ENCODE measurements at regions not wholly inside any gene's neighbourhood (a gene's known extent, or its start where the extent isn't known, plus 50 kb on each side); places are given as distances from the start of the nearest gene placed in this dataset.

GRCh38 chr4:92182736-92183407, 120.9 kb upstream of the GRID2 start:
- H3K9me3 Mint-ChIP-seq = peaks cover 16 to 23% of the 10 kb centered on the region in 2 donors
- peaks cover 16% of the 10 kb centered on the region for H3K9me3 ChIP-seq (ENCODE audit: control insufficient read depth, insufficient read depth, low read length)
- H3K36me3 Mint-ChIP-seq = peaks cover 13% of the 10 kb centered on the region
- TF ChIP-seq, protein P1, sequence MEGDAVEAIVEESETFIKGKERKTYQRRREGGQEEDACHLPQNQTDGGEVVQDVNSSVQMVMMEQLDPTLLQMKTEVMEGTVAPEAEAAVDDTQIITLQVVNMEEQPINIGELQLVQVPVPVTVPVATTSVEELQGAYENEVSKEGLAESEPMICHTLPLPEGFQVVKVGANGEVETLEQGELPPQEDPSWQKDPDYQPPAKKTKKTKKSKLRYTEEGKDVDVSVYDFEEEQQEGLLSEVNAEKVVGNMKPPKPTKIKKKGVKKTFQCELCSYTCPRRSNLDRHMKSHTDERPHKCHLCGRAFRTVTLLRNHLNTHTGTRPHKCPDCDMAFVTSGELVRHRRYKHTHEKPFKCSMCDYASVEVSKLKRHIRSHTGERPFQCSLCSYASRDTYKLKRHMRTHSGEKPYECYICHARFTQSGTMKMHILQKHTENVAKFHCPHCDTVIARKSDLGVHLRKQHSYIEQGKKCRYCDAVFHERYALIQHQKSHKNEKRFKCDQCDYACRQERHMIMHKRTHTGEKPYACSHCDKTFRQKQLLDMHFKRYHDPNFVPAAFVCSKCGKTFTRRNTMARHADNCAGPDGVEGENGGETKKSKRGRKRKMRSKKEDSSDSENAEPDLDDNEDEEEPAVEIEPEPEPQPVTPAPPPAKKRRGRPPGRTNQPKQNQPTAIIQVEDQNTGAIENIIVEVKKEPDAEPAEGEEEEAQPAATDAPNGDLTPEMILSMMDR (IDR thresholded peaks at IDR 0.05) = no peak
- H3K27ac ChIP-seq (ENCODE audit: low read length) = no peak overlapping the region
- H3K27me3 ChIP-seq (ENCODE audit: control insufficient read depth, insufficient read depth, low read length) = no peaks in the 10 kb centered on the region
- ATAC-seq (no peak), DNase-seq (no peak)
- no peaks in the 10 kb centered on the region for H3K27me3 Mint-ChIP-seq (ENCODE audit: low read depth in 2 of 2)
- intact Hi-C loops (cut with micrococcal nuclease) = no loop called here
- H3K4me3 Mint-ChIP-seq = no peak overlapping the region
- H3K4me3 ChIP-seq (ENCODE audit: low read length) = no peak overlapping the region
- H3K4me1 Mint-ChIP-seq = no peaks in the 10 kb centered on the region
- 94% methylated on average over 33 of the region's 33 CpGs for WGBS (ENCODE audit: insufficient coverage)
- H3K36me3 ChIP-seq (ENCODE audit: control insufficient read depth, insufficient read depth, low read length) = no peaks in the 10 kb centered on the region
- no peak overlapping the region for H3K27ac Mint-ChIP-seq
- H3K4me1 ChIP-seq (ENCODE audit: control insufficient read depth, insufficient read depth, low read length) = no peaks in the 10 kb centered on the region

GRCh38 chr4:92183825-92184224, 119.9 kb upstream of the GRID2 start:
- Mint-ChIP-seq H3K4me3 (no peak overlapping the region), H3K27me3 (ENCODE audit: low read depth in 2 of 2) (no peaks in the 10 kb centered on the region), H3K36me3 (peaks cover 13% of the 10 kb centered on the region), H3K9me3 (peaks cover 14 to 23% of the 10 kb centered on the region in 2 donors), H3K4me1 (no peaks in the 10 kb centered on the region), H3K27ac (no peak overlapping the region)
- Histone ChIP-seq H3K27me3 (ENCODE audit: control insufficient read depth, insufficient read depth, low read length) (no peaks in the 10 kb centered on the region), H3K4me1 (ENCODE audit: control insufficient read depth, insufficient read depth, low read length) (no peaks in the 10 kb centered on the region), H3K27ac (ENCODE audit: low read length) (no peak overlapping the region), H3K9me3 (ENCODE audit: control insufficient read depth, insufficient read depth, low read length) (peaks cover 16% of the 10 kb centered on the region), H3K36me3 (ENCODE audit: control insufficient read depth, insufficient read depth, low read length) (no peaks in the 10 kb centered on the region), H3K4me3 (ENCODE audit: low read length) (no peak overlapping the region)
- no peak for ATAC-seq
- WGBS (ENCODE audit: insufficient coverage) = 98% methylated on average over 12 of the region's 13 CpGs
- DNase-seq = no peak
- intact Hi-C loops (cut with micrococcal nuclease) = no loop called here
- TF ChIP-seq, protein P1 (IDR thresholded peaks at IDR 0.05) = no peak

DNA sequence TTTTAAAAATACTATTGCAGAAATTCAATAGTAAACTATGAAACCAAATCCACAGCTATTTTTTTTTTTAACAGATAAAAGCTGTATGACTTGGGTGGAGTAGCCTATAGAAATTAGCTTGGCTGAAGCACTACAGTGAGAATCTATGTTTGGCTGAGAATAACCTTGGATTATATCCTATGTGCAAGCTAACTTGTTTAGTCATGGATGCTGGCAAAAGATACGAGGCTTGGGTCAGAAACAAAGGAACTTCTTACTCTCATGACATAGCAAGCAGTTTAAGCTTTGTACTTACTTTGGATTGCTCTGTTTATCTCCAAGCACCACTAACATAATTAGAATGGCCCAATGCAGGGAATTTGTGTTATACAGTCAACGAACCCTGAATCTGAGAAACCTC, 119.2 kb upstream of the GRID2 start:
- H3K4me1 ChIP-seq (ENCODE audit: control insufficient read depth, insufficient read depth, low read length) = no peaks in the 10 kb centered on the region
- no peaks in the 10 kb centered on the region for H3K27me3 ChIP-seq (ENCODE audit: control insufficient read depth, insufficient read depth, low read length)
- Mint-ChIP-seq H3K4me3 (no peak overlapping the region), H3K36me3 (peaks cover 13% of the 10 kb centered on the region), H3K4me1 (no peaks in the 10 kb centered on the region), H3K27me3 (ENCODE audit: low read depth in 2 of 2) (no peaks in the 10 kb centered on the region), H3K9me3 (peaks cover 9 to 23% of the 10 kb centered on the region in 2 donors), H3K27ac (no peak overlapping the region)
- TF ChIP-seq, protein P1 (IDR thresholded peaks at IDR 0.05) = no peak
- no peak for ATAC-seq
- H3K9me3 ChIP-seq (ENCODE audit: control insufficient read depth, insufficient read depth, low read length) = peaks cover 16% of the 10 kb centered on the region
- H3K27ac ChIP-seq (ENCODE audit: low read length) = no peak overlapping the region
- DNase-seq = no peak
- H3K4me3 ChIP-seq (ENCODE audit: low read length) = no peak overlapping the region
- intact Hi-C loops (cut with micrococcal nuclease) = no loop called here
- WGBS (ENCODE audit: insufficient coverage) = 68% methylated on average over 2 of the region's 2 CpGs
- H3K36me3 ChIP-seq (ENCODE audit: control insufficient read depth, insufficient read depth, low read length) = no peaks in the 10 kb centered on the region

GRCh38 chr4:92186239-92186638, 117.5 kb upstream of the GRID2 start:
- no peak overlapping the region for H3K4me3 ChIP-seq (ENCODE audit: low read length)
- WGBS (ENCODE audit: insufficient coverage) = 100% methylated on average over 2 of the region's 2 CpGs
- intact Hi-C loops (cut with micrococcal nuclease) = no loop called here
- no peak overlapping the region for H3K27ac ChIP-seq (ENCODE audit: low read length)
- H3K4me3 Mint-ChIP-seq = no peak overlapping the region
- H3K36me3 Mint-ChIP-seq = peaks cover 11% of the 10 kb centered on the region
- DNase-seq (no peak), ATAC-seq (no peak)
- peaks cover 16% of the 10 kb centered on the region for H3K9me3 ChIP-seq (ENCODE audit: control insufficient read depth, insufficient read depth, low read length)
- H3K27ac Mint-ChIP-seq = no peak overlapping the region
- H3K9me3 Mint-ChIP-seq = peaks cover 15 to 28% of the 10 kb centered on the region in 2 donors
- H3K36me3 ChIP-seq (ENCODE audit: control insufficient read depth, insufficient read depth, low read length) = no peaks in the 10 kb centered on the region
- no peaks in the 10 kb centered on the region for H3K27me3 Mint-ChIP-seq (ENCODE audit: low read depth in 2 of 2)
- H3K4me1 Mint-ChIP-seq = no peaks in the 10 kb centered on the region
- H3K27me3 ChIP-seq (ENCODE audit: control insufficient read depth, insufficient read depth, low read length) = no peaks in the 10 kb centered on the region
- no peaks in the 10 kb centered on the region for H3K4me1 ChIP-seq (ENCODE audit: control insufficient read depth, insufficient read depth, low read length)
- TF ChIP-seq, protein P1 (IDR thresholded peaks at IDR 0.05) = no peak

All from natural killer cell (primary cell).